IgD-negative memory B cell (primary cell): ENCODE measurements at regions not wholly inside any gene's neighbourhood (a gene's known extent, or its start where the extent isn't known, plus 50 kb on each side); places are given as distances from the start of the nearest gene placed in this dataset.

Experiments used
- H3K27ac Mint-ChIP-seq, 3 donors: one replicate each; pipeline ENCODE4 v1.8.0; 2020 to 2022; ENCODE audit warnings: mild to moderate bottlenecking in 3 of 3, mixed read lengths in 3 of 3, moderate library complexity in 1 of 3
- H3K27me3 Mint-ChIP-seq: one replicate; pipeline ENCODE4 v1.8.0; 2021; ENCODE audit warnings: mixed read lengths
- H3K36me3 Mint-ChIP-seq: one replicate; pipeline ENCODE4 v1.8.0; 2020; ENCODE audit warnings: mild to moderate bottlenecking, mixed read lengths
- H3K4me1 Mint-ChIP-seq, 3 donors: one replicate each; pipeline ENCODE4 v1.8.0; 2020 to 2022; ENCODE audit warnings: mixed read lengths in 3 of 3, mild to moderate bottlenecking in 1 of 3
- H3K4me3 Mint-ChIP-seq, 4 donors: one replicate each; pipeline ENCODE4 v1.8.0; 2020 to 2022; ENCODE audit warnings: mild to moderate bottlenecking in 4 of 4, mixed read lengths in 4 of 4, moderate library complexity in 3 of 4
- H3K9me3 Mint-ChIP-seq, 3 donors: one replicate each; pipeline ENCODE4 v1.8.0; 2020 to 2021; ENCODE audit warnings: mixed read lengths in 3 of 3, mild to moderate bottlenecking in 1 of 3

GRCh38 chr6:135109761-135110160, 55.1 kb upstream of the HBS1L start:
- Mint-ChIP-seq H3K4me3 (no peak overlapping the region), H3K27me3 (peaks cover 11% of the 10 kb centered on the region), H3K36me3 (peaks cover 5% of the 10 kb centered on the region), H3K4me1 (peaks cover 0 to 5% (median 0%) of the 10 kb centered on the region in 3 donors), H3K9me3 (peaks cover 0 to 7% (median 0%) of the 10 kb centered on the region in 3 donors), H3K27ac (no peak overlapping the region)

GRCh38 chr6:135108692-135109091, 54.1 kb upstream of the HBS1L start:
- Mint-ChIP-seq H3K36me3 (peaks cover 5% of the 10 kb centered on the region), H3K4me1 (no peaks in the 10 kb centered on the region), H3K27ac (no peak overlapping the region), H3K4me3 (no peak overlapping the region), H3K27me3 (peaks cover 11% of the 10 kb centered on the region), H3K9me3 (peaks cover 0 to 7% (median 0%) of the 10 kb centered on the region in 3 donors)

- Mint-ChIP-seq H3K27ac (no peak overlapping the region), H3K36me3 (peaks cover 5% of the 10 kb centered on the region), H3K4me3 (no peak overlapping the region), H3K27me3 (peaks cover 6% of the 10 kb centered on the region), H3K9me3 (no peaks in the 10 kb centered on the region), H3K4me1 (peaks cover 0 to 5% (median 2%) of the 10 kb centered on the region in 3 donors)
These were observed 52.0 kb upstream of the HBS1L start for GRCh38 chr6:135106611-135107010.

- no peaks in the 10 kb centered on the region for H3K9me3 Mint-ChIP-seq
- peaks cover 0 to 5% (median 2%) of the 10 kb centered on the region in 3 donors for H3K4me1 Mint-ChIP-seq
- H3K27me3 Mint-ChIP-seq: peaks cover 6% of the 10 kb centered on the region
- H3K36me3 Mint-ChIP-seq: peaks cover 5% of the 10 kb centered on the region
- no peak overlapping the region for H3K4me3 Mint-ChIP-seq
- H3K27ac Mint-ChIP-seq: no peak overlapping the region
These were observed 51.1 kb upstream of the HBS1L start for GRCh38 chr6:135105710-135106109.

GRCh38 chr6:135105299-135105698, 50.7 kb upstream of the HBS1L start:
- Mint-ChIP-seq H3K36me3 (peaks cover 5% of the 10 kb centered on the region), H3K4me1 (peaks cover 0 to 5% (median 2%) of the 10 kb centered on the region in 3 donors), H3K9me3 (no peaks in the 10 kb centered on the region), H3K4me3 (no peak overlapping the region), H3K27me3 (peaks cover 3% of the 10 kb centered on the region), H3K27ac (no peak overlapping the region)
